Motor neuron (in vitro differentiated cells): ENCODE measurements at regions not wholly inside any gene's neighbourhood (a gene's known extent, or its start where the extent isn't known, plus 50 kb on each side); places are given as distances from the start of the nearest gene placed in this dataset.

Source experiments
- ATAC-seq, 8 experiments: fragments of 200-7000 bp; cut with Tn5 transposase; replicated peaks in 6 of 8; 2 replicates each; pipeline ENCODE4 v1.8.0; 2021; ENCODE audit warnings: mild to moderate bottlenecking in 8 of 8, moderate library complexity in 8 of 8
- H3K27ac ChIP-seq, 2 donors: fragments of 250-450 bp; sonication (Bioruptor Pico); 2 replicates each; pipeline ENCODE4 v1.9.0; 2021; ENCODE audit warnings: antibody characterized with exemption in 2 of 2, mild to moderate bottlenecking in 2 of 2, moderate library complexity in 1 of 2
- H3K4me1 ChIP-seq, 2 donors: fragments of 250-450 bp; sonication (Bioruptor Pico); replicated peaks in 1 of 2; 2 replicates each; pipeline ENCODE4 v1.6.1; 2021; ENCODE audit warnings: antibody characterized with exemption in 2 of 2, mild to moderate bottlenecking in 2 of 2, moderate library complexity in 1 of 2
- H3K4me3 ChIP-seq, 5 donors: fragments of 250-450 bp; sonication (Bioruptor Pico); 2 replicates each; pipeline ENCODE4 v1.9.0; 2021; ENCODE audit warnings: antibody characterized with exemption in 5 of 5, mild to moderate bottlenecking in 5 of 5, moderate library complexity in 4 of 5
- whole genome bisulfite sequencing, 10 experiments: fragments of 450-650 bp; shearing (Covaris generic); methylation state at CpG; one replicate each; pipeline ENCODE4 v1.0.0; 2022; 5-methylcytosine and 5-hydroxymethylcytosine counted together
- in situ Hi-C, 9 experiments: fragments of 400-800 bp; cut with MboI; loops; one replicate each; pipeline ENCODE4 v1.15.0; 2021; ENCODE audit warnings: low sequenced_read_pairs in 9 of 9, low pct_unique_long_range_greater_than_20kb in 2 of 9; ENCODE audit not compliant: unreplicated experiment in 9 of 9

DNA sequence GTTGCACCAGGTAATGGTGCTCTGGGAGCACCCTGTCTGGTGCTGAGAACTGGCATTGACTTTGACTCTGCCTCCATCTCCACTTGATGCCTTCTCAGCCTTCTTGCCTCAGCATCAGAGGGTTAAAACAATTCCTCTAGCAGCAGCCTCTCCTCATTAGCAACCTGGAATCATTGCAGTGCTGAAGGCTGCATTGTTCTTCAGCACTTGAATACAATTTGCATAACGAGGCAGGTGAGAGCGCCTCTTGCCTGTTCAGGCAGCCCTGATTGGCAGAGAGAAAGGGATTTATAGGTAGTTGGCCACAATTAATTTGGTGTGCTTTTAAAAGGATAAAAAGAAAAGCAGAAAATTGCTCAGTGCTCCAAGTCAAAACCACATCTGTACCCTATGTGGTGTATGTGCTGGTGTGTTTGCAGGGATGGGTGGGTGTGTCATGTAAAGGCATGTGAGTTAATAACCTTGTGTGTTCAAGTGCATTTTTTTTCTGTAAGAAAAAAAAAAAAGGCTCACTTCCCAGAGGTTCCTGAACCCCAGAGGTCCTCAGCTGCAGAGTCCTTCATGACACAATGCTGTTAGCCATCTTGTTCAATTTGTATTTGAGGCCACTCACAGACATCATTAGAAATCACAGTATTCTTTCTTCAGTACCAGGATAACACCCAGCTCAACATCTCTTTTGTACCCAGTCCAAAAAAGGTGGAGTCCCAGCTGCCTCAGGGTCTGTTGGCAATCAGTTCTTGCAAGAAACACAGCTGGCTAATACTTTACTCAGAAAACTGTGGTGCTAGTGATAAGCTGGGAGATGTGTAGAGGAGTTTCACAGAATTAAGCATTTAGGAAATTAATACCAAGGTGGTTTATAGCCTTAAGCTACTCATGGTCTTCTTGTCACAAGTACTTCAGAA is 385.6 kb downstream of the GRIN2B start:
- 0 to 100% (median 62%) methylated on average over 2 of the region's 2 CpGs; no CpG with 5 or more reads in 3 of the 10 experiments for WGBS, 10 experiments
- in situ Hi-C loops: no loop called here
- no peak overlapping the region for H3K27ac ChIP-seq
- no peaks in the 10 kb centered on the region for H3K4me1 ChIP-seq
- peak in 4 of 8 experiments; percentile 6 to 57 (median 14) for ATAC-seq
- H3K4me3 ChIP-seq: no peak overlapping the region

DNA sequence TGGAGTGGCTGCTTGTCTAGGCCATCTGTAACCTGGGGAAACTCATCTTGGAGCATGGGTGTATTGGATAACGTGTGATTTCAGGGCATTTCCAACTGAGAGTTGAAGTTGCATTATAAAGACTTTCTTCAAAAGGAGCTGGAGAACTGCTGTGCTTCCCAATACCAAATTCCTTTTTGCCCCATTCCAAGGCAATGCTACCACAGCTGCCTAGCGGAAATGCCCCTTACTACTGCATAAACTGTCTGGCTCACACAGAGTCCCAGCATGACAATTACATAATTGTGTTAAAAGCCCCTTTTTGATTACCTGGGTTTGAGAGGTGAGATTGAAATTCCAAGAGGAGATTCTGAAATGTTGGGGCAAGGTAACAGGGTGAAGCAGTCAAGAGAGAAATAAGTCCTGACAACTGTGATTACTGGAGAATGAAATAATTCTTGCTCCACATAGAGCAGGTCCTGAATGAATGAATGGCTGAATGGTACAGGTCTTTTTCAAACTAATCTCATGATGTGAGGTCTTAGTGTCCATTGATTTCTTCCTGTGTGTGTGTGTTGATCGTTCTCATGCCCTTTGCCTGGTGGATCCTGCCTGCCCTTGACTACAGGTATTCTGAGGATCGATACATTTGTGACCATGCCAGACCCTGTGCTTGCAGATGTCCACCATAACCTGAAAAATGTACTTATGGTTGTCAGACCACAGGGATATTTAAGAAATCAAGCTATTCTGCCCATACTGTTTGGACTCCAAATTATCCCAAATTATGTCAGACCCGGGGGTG is 386.5 kb downstream of the GRIN2B start:
- Histone ChIP-seq H3K4me3 (no peak overlapping the region), H3K27ac (no peak overlapping the region), H3K4me1 (no peaks in the 10 kb centered on the region)
- in situ Hi-C loops: no loop called here
- WGBS, 10 experiments: 0 to 100% (median 75%) methylated on average over 1 to 5 of the region's 5 CpGs; no CpG with 5 or more reads in 2 of the 10 experiments
- ATAC-seq: no peak

- Histone ChIP-seq H3K4me1 (no peaks in the 10 kb centered on the region), H3K27ac (no peak overlapping the region), H3K4me3 (no peak overlapping the region)
- ATAC-seq: no peak
- in situ Hi-C loops: no loop called here
- WGBS, 10 experiments: 0 to 100% (median 55%) methylated on average over 1 to 3 of the region's 3 CpGs; no CpG with 5 or more reads in 2 of the 10 experiments
Measured at GRCh38 chr12:13592063-13592942, 389.1 kb downstream of the GRIN2B start.

DNA sequence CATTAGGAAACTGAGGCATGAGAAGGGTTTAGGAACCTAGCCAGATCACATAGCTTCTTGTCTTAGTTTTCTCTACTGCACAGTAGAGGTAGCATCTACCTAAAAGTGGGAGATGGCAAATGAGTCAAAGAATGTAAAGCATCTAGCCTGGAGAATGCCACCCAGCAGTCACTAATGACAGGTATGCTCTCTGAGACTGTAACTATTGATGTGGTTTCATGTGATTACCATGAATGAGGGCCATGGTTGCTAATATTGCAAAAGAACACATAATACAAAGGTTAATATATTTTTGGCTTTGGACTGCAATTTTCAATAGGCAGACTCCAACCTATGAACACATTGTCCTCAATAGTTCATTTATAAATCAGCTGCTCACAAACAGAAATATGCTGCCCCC is 389.9 kb downstream of the GRIN2B start:
- in situ Hi-C loops: no loop called here
- no peak overlapping the region for H3K27ac ChIP-seq
- no peak for ATAC-seq
- H3K4me3 ChIP-seq: no peak overlapping the region
- H3K4me1 ChIP-seq: no peaks in the 10 kb centered on the region

GRCh38 chr12:13591059-13591458 is 390.3 kb downstream of the GRIN2B start:
- H3K4me3 ChIP-seq: no peak overlapping the region
- WGBS, 10 experiments: 0 to 100% (median 85%) methylated on average over 1 to 4 of the region's 6 CpGs; no CpG with 5 or more reads in 3 of the 10 experiments
- no peak for ATAC-seq
- H3K4me1 ChIP-seq: no peaks in the 10 kb centered on the region
- H3K27ac ChIP-seq: no peak overlapping the region
- in situ Hi-C loops: no loop called here

- WGBS, 10 experiments: 0 to 90% (median 65%) methylated on average over 1 to 4 of the region's 4 CpGs; no CpG with 5 or more reads in 1 of the 10 experiments
- in situ Hi-C loops: no loop called here
- peak in 1 of 8 experiments; percentile 46 for ATAC-seq
- Histone ChIP-seq H3K27ac (no peak overlapping the region), H3K4me3 (no peak overlapping the region), H3K4me1 (peaks cover 0 to 2% of the 10 kb centered on the region in 2 donors)
Measured at GRCh38 chr12:13588574-13588973, 392.0 kb downstream of the EMP1 start.

- ATAC-seq: no peak
- in situ Hi-C loops: no loop called here
- 0 to 88% (median 66%) methylated on average over 1 to 5 of the region's 5 CpGs for WGBS, 10 experiments
- no peak overlapping the region for H3K4me3 ChIP-seq
- no peak overlapping the region for H3K27ac ChIP-seq
- peaks cover 0 to 5% of the 10 kb centered on the region in 2 donors for H3K4me1 ChIP-seq
Measured at GRCh38 chr12:13587721-13588390, 391.3 kb downstream of the EMP1 start.

DNA sequence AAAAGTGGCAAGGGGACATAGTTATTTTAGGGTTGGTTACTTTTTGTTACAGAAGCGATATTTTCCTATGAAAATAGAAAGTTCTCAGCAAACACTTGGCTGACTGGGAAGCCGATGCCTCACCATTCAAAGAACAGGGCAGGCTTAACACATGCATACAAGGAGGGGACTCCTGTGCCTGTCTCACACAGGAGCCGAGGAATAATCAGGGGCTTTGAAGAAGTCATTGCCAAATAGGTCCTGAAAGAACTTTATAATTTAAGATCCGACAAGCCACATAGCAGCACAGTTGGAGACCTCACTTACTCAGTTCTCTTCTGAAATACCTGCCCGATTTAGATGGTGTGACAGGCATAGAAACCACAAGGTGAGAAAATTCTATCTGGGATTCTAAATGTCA is 389.8 kb downstream of the EMP1 start:
- H3K27ac ChIP-seq: no peak overlapping the region
- no peak overlapping the region for H3K4me3 ChIP-seq
- in situ Hi-C loops: no loop called here
- H3K4me1 ChIP-seq: peaks cover 0 to 5% of the 10 kb centered on the region in 2 donors
- 4 to 90% (median 73%) methylated on average over 3 to 5 of the region's 5 CpGs; no CpG with 5 or more reads in 1 of the 10 experiments for WGBS, 10 experiments
- no peak for ATAC-seq

DNA sequence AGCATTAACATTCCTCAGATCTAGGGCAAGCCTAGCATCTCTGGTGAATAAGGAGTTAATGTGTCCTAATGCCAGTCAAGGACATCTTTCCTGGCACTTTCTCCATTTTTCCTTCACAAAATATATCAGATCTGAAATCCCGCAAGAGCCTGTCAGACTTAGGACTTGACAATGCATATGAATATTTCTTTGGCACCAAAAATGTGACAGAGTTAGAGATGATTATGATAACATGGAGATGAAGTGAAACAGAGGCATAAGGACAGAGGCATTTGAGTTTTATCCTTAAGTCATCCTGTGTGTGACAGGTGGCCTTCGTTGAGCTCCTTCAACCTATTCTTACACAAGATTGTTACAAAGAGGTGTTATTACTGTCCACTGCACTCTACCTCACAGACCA is 388.0 kb downstream of the EMP1 start:
- Histone ChIP-seq H3K4me1 (peaks cover 0 to 9% of the 10 kb centered on the region in 2 donors), H3K4me3 (no peak overlapping the region), H3K27ac (no peak overlapping the region)
- 0 to 100% (median 93%) methylated on average over 1 to 2 of the region's 2 CpGs; no CpG with 5 or more reads in 2 of the 10 experiments for WGBS, 10 experiments
- ATAC-seq: no peak
- in situ Hi-C loops: no loop called here

- in situ Hi-C loops: no loop called here
- H3K4me3 ChIP-seq: no peak overlapping the region
- no peak for ATAC-seq
- H3K27ac ChIP-seq: no peak overlapping the region
- 26 to 93% (median 58%) methylated on average over 3 to 7 of the region's 7 CpGs; no CpG with 5 or more reads in 2 of the 10 experiments for WGBS, 10 experiments
- H3K4me1 ChIP-seq: peaks cover 0 to 9% of the 10 kb centered on the region in 2 donors
Measured at GRCh38 chr12:13583630-13584029, 387.1 kb downstream of the EMP1 start.

DNA sequence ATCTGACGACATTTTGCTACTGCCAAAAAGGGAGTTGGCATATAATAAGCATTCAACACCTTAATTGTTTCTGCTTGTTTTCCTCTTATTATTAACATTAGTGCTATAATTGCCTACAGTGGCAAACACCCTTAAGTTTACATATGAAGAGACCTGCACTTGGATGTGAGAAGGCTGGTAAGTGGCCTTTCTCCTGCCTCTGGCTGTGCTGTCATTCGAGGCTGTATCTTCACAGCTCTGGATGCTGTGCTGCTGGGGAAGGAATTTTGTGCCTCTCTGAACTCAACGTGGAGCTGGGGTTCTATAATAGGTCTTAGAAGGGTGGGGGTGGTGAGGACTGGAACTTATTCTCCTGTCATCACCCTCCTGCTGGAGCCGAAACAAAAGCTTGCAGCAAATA is 385.9 kb downstream of the EMP1 start:
- H3K27ac ChIP-seq: no peak overlapping the region
- WGBS, 10 experiments: 0 to 51% (median 16%) methylated on average over 1 to 4 of the region's 4 CpGs; no CpG with 5 or more reads in 1 of the 10 experiments
- in situ Hi-C loops: no loop called here
- no peak for ATAC-seq
- H3K4me1 ChIP-seq: peaks cover 0 to 9% of the 10 kb centered on the region in 2 donors
- no peak overlapping the region for H3K4me3 ChIP-seq

GRCh38 chr12:13581031-13581430 is 384.5 kb downstream of the EMP1 start:
- H3K27ac ChIP-seq: no peak overlapping the region
- peaks cover 0 to 9% of the 10 kb centered on the region in 2 donors for H3K4me1 ChIP-seq
- no peak overlapping the region for H3K4me3 ChIP-seq
- ATAC-seq: no peak
- in situ Hi-C loops: no loop called here
